ENCODE measurements at regions not wholly inside any gene's neighbourhood (a gene's known extent, or its start where the extent isn't known, plus 50 kb on each side); places are given as distances from the start of the nearest gene placed in this dataset.
A peak's percentile ranks its signal among the peaks of the same experiment; 100 is the strongest.

- no peaks in the 10 kb centered on the region for H3K79me2 ChIP-seq (ENCODE audit: insufficient read depth, low read length)
- FAIRE-seq, result no peak
- Mint-ChIP-seq H3K27ac (ENCODE audit: unreplicated experiment) (no peak overlapping the region), H3K4me3 (ENCODE audit: unreplicated experiment) (no peak overlapping the region), H3K36me3 (ENCODE audit: low read depth, unreplicated experiment) (no peaks in the 10 kb centered on the region), H3K4me1 (ENCODE audit: low read depth, unreplicated experiment) (no peaks in the 10 kb centered on the region), H3K27me3 (ENCODE audit: low read depth, unreplicated experiment) (no peaks in the 10 kb centered on the region), H3K9me3 (ENCODE audit: unreplicated experiment) (peaks cover 6% of the 10 kb centered on the region)
- no peaks in the 10 kb centered on the region for H4K20me1 ChIP-seq (ENCODE audit: insufficient read depth, low read length)
- H3K27me3 ChIP-seq (ENCODE audit: insufficient read depth, low read length), result peaks cover 50% of the 10 kb centered on the region
- H3K4me3 ChIP-seq (ENCODE audit: insufficient read depth, low read depth, low read length), result no peak overlapping the region
- no peaks in the 10 kb centered on the region for H3K36me3 ChIP-seq (ENCODE audit: insufficient read depth, low read length)
- peaks cover 8% of the 10 kb centered on the region for H3K9me3 ChIP-seq (ENCODE audit: insufficient read depth, low read depth, low read length)
- no peak overlapping the region for H3K27ac ChIP-seq (ENCODE audit: low read depth, low read length)
- H2AFZ ChIP-seq (ENCODE audit: low read depth, low read length), result no peak overlapping the region
- no peaks in the 10 kb centered on the region for H3K4me1 ChIP-seq (ENCODE audit: insufficient read depth, low read length)
- no peak overlapping the region for H3K9ac ChIP-seq (ENCODE audit: low read length)
- H3K4me2 ChIP-seq (ENCODE audit: low read length), result no peak overlapping the region
- DNase-seq (ENCODE audit: low read depth), result no peak
- TF ChIP-seq CTCF (IDR thresholded peaks at IDR 0.05; ENCODE audit: insufficient read depth, low read depth, low read length), result no peak
- no peak for TF ChIP-seq EZH2 (IDR thresholded peaks at IDR 0.05; ENCODE audit: insufficient read depth, low read length)
These were observed 169.2 kb upstream of the IRF2BP2 start for GRCh38 chr1:234779160-234779538.

GRCh38 chr1:234778221-234779159, 168.5 kb upstream of the IRF2BP2 start:
- no peaks in the 10 kb centered on the region for H3K27me3 Mint-ChIP-seq (ENCODE audit: low read depth, unreplicated experiment)
- Histone ChIP-seq H3K9me3 (ENCODE audit: insufficient read depth, low read depth, low read length) (peaks cover 8% of the 10 kb centered on the region), H3K4me1 (ENCODE audit: insufficient read depth, low read length) (no peaks in the 10 kb centered on the region), H3K9ac (ENCODE audit: low read length) (no peak overlapping the region), H3K36me3 (ENCODE audit: insufficient read depth, low read length) (no peaks in the 10 kb centered on the region), H3K79me2 (ENCODE audit: insufficient read depth, low read length) (no peaks in the 10 kb centered on the region), H3K4me2 (ENCODE audit: low read length) (no peak overlapping the region), H3K27ac (ENCODE audit: low read depth, low read length) (no peak overlapping the region), H3K4me3 (ENCODE audit: insufficient read depth, low read depth, low read length) (no peak overlapping the region), H4K20me1 (ENCODE audit: insufficient read depth, low read length) (no peaks in the 10 kb centered on the region), H2AFZ (ENCODE audit: low read depth, low read length) (no peak overlapping the region), H3K27me3 (ENCODE audit: insufficient read depth, low read length) (peaks cover 50% of the 10 kb centered on the region)
- H3K4me1 Mint-ChIP-seq (ENCODE audit: low read depth, unreplicated experiment), result no peaks in the 10 kb centered on the region
- TF ChIP-seq EZH2 (IDR thresholded peaks at IDR 0.05; ENCODE audit: insufficient read depth, low read length) (no peak), CTCF (IDR thresholded peaks at IDR 0.05; ENCODE audit: insufficient read depth, low read depth, low read length) (no peak)
- no peak overlapping the region for H3K4me3 Mint-ChIP-seq (ENCODE audit: unreplicated experiment)
- H3K27ac Mint-ChIP-seq (ENCODE audit: unreplicated experiment), result no peak overlapping the region
- DNase-seq (ENCODE audit: low read depth) (no peak), FAIRE-seq (no peak)
- H3K36me3 Mint-ChIP-seq (ENCODE audit: low read depth, unreplicated experiment), result no peaks in the 10 kb centered on the region
- peaks cover 6% of the 10 kb centered on the region for H3K9me3 Mint-ChIP-seq (ENCODE audit: unreplicated experiment)

- no peak overlapping the region for H3K27ac ChIP-seq (ENCODE audit: low read depth, low read length)
- no peak overlapping the region for H3K4me3 Mint-ChIP-seq (ENCODE audit: unreplicated experiment)
- peaks cover 8% of the 10 kb centered on the region for H3K9me3 ChIP-seq (ENCODE audit: insufficient read depth, low read depth, low read length)
- no peaks in the 10 kb centered on the region for H3K27me3 Mint-ChIP-seq (ENCODE audit: low read depth, unreplicated experiment)
- H3K4me3 ChIP-seq (ENCODE audit: insufficient read depth, low read depth, low read length), result no peak overlapping the region
- TF ChIP-seq EZH2 (IDR thresholded peaks at IDR 0.05; ENCODE audit: insufficient read depth, low read length) (peak; percentile 29), CTCF (IDR thresholded peaks at IDR 0.05; ENCODE audit: insufficient read depth, low read depth, low read length) (no peak)
- H3K4me1 Mint-ChIP-seq (ENCODE audit: low read depth, unreplicated experiment), result peaks cover 1% of the 10 kb centered on the region
- no peaks in the 10 kb centered on the region for H3K36me3 Mint-ChIP-seq (ENCODE audit: low read depth, unreplicated experiment)
- H3K4me2 ChIP-seq (ENCODE audit: low read length), result no peak overlapping the region
- H3K9me3 Mint-ChIP-seq (ENCODE audit: unreplicated experiment), result peaks cover 6% of the 10 kb centered on the region
- H3K36me3 ChIP-seq (ENCODE audit: insufficient read depth, low read length), result no peaks in the 10 kb centered on the region
- H3K9ac ChIP-seq (ENCODE audit: low read length), result no peak overlapping the region
- peaks cover under 1% of the 10 kb centered on the region for H3K4me1 ChIP-seq (ENCODE audit: insufficient read depth, low read length)
- no peak overlapping the region for H2AFZ ChIP-seq (ENCODE audit: low read depth, low read length)
- no peaks in the 10 kb centered on the region for H4K20me1 ChIP-seq (ENCODE audit: insufficient read depth, low read length)
- FAIRE-seq, result no peak
- H3K79me2 ChIP-seq (ENCODE audit: insufficient read depth, low read length), result no peaks in the 10 kb centered on the region
- no peak overlapping the region for H3K27ac Mint-ChIP-seq (ENCODE audit: unreplicated experiment)
- peaks cover 47% of the 10 kb centered on the region for H3K27me3 ChIP-seq (ENCODE audit: insufficient read depth, low read length)
- DNase-seq (ENCODE audit: low read depth), result no peak
These were observed 167.9 kb upstream of the IRF2BP2 start for GRCh38 chr1:234777856-234778220.

Data from astrocyte (in vitro differentiated cells and primary cell).